ENCODE measurements at regions not wholly inside any gene's neighbourhood (a gene's known extent, or its start where the extent isn't known, plus 50 kb on each side); places are given as distances from the start of the nearest gene placed in this dataset.

GRCh38 chr14:87102811-87103378 is 890.1 kb downstream of the GALC start:
- Histone ChIP-seq H3K9ac (ENCODE audit: low read depth, low read length) (no peak overlapping the region), H3K4me1 (ENCODE audit: insufficient read depth, low read length) (peaks cover 8% of the 10 kb centered on the region), H3K36me3 (ENCODE audit: insufficient read depth, low read length) (no peaks in the 10 kb centered on the region), H3K9me3 (ENCODE audit: control insufficient read depth, insufficient read depth, low read length) (no peaks in the 10 kb centered on the region)

- Histone ChIP-seq H3K9me3 (ENCODE audit: control insufficient read depth, insufficient read depth, low read length) (no peaks in the 10 kb centered on the region), H3K36me3 (ENCODE audit: insufficient read depth, low read length) (no peaks in the 10 kb centered on the region), H3K4me1 (ENCODE audit: insufficient read depth, low read length) (no peaks in the 10 kb centered on the region), H3K9ac (ENCODE audit: low read depth, low read length) (no peak overlapping the region)
Observed at GRCh38 chr14:87097015-87097414, 896.0 kb downstream of the GALC start.

- H3K4me1 ChIP-seq (ENCODE audit: insufficient read depth, low read length): no peaks in the 10 kb centered on the region
- no peaks in the 10 kb centered on the region for H3K36me3 ChIP-seq (ENCODE audit: insufficient read depth, low read length)
- H3K9ac ChIP-seq (ENCODE audit: low read depth, low read length): no peak overlapping the region
- H3K9me3 ChIP-seq (ENCODE audit: control insufficient read depth, insufficient read depth, low read length): no peaks in the 10 kb centered on the region
Observed at GRCh38 chr14:87094913-87095312, 898.1 kb downstream of the GALC start.

GRCh38 chr14:87088588-87088987 is 904.4 kb downstream of the GALC start:
- H3K36me3 ChIP-seq (ENCODE audit: insufficient read depth, low read length): no peaks in the 10 kb centered on the region
- H3K9me3 ChIP-seq (ENCODE audit: control insufficient read depth, insufficient read depth, low read length): no peaks in the 10 kb centered on the region
- H3K4me1 ChIP-seq (ENCODE audit: insufficient read depth, low read length): peaks cover 8% of the 10 kb centered on the region; the same call in 1 of the 2 replicates
- no peak overlapping the region for H3K9ac ChIP-seq (ENCODE audit: low read depth, low read length)

GRCh38 chr14:87087881-87088280 is 905.1 kb downstream of the GALC start:
- no peak overlapping the region for H3K9ac ChIP-seq (ENCODE audit: low read depth, low read length)
- no peaks in the 10 kb centered on the region for H3K9me3 ChIP-seq (ENCODE audit: control insufficient read depth, insufficient read depth, low read length)
- H3K36me3 ChIP-seq (ENCODE audit: insufficient read depth, low read length): no peaks in the 10 kb centered on the region
- H3K4me1 ChIP-seq (ENCODE audit: insufficient read depth, low read length): peaks cover 8% of the 10 kb centered on the region; the same call in 1 of the 2 replicates

GRCh38 chr14:87084908-87085307 is 908.1 kb downstream of the GALC start:
- H3K4me1 ChIP-seq (ENCODE audit: insufficient read depth, low read length): peaks cover 8% of the 10 kb centered on the region; the same call in 1 of the 2 replicates
- no peaks in the 10 kb centered on the region for H3K36me3 ChIP-seq (ENCODE audit: insufficient read depth, low read length)
- no peaks in the 10 kb centered on the region for H3K9me3 ChIP-seq (ENCODE audit: control insufficient read depth, insufficient read depth, low read length)
- no peak overlapping the region for H3K9ac ChIP-seq (ENCODE audit: low read depth, low read length)

GRCh38 chr14:87082917-87083316 is 910.1 kb downstream of the GALC start:
- H3K4me1 ChIP-seq (ENCODE audit: insufficient read depth, low read length): peaks cover 8% of the 10 kb centered on the region; the same call in 1 of the 2 replicates
- no peaks in the 10 kb centered on the region for H3K9me3 ChIP-seq (ENCODE audit: control insufficient read depth, insufficient read depth, low read length)
- H3K9ac ChIP-seq (ENCODE audit: low read depth, low read length): no peak overlapping the region
- no peaks in the 10 kb centered on the region for H3K36me3 ChIP-seq (ENCODE audit: insufficient read depth, low read length)

GRCh38 chr14:87081004-87081403 is 912.0 kb downstream of the GALC start:
- Histone ChIP-seq H3K4me1 (ENCODE audit: insufficient read depth, low read length) (no peaks in the 10 kb centered on the region), H3K9ac (ENCODE audit: low read depth, low read length) (no peak overlapping the region), H3K9me3 (ENCODE audit: control insufficient read depth, insufficient read depth, low read length) (no peaks in the 10 kb centered on the region), H3K36me3 (ENCODE audit: insufficient read depth, low read length) (no peaks in the 10 kb centered on the region)

- Histone ChIP-seq H3K9me3 (ENCODE audit: control insufficient read depth, insufficient read depth, low read length) (no peaks in the 10 kb centered on the region), H3K4me1 (ENCODE audit: insufficient read depth, low read length) (no peaks in the 10 kb centered on the region), H3K9ac (ENCODE audit: low read depth, low read length) (no peak overlapping the region), H3K36me3 (ENCODE audit: insufficient read depth, low read length) (no peaks in the 10 kb centered on the region)
Observed at GRCh38 chr14:87080146-87080545, 912.8 kb downstream of the GALC start.

- no peak overlapping the region for H3K9ac ChIP-seq (ENCODE audit: low read depth, low read length)
- no peaks in the 10 kb centered on the region for H3K9me3 ChIP-seq (ENCODE audit: control insufficient read depth, insufficient read depth, low read length)
- H3K4me1 ChIP-seq (ENCODE audit: insufficient read depth, low read length): no peaks in the 10 kb centered on the region
- no peaks in the 10 kb centered on the region for H3K36me3 ChIP-seq (ENCODE audit: insufficient read depth, low read length)
Observed at GRCh38 chr14:87079416-87079815, 913.6 kb downstream of the GALC start.

GRCh38 chr14:87076922-87077321 is 916.1 kb downstream of the GALC start:
- Histone ChIP-seq H3K4me1 (ENCODE audit: insufficient read depth, low read length) (no peaks in the 10 kb centered on the region), H3K9ac (ENCODE audit: low read depth, low read length) (no peak overlapping the region), H3K9me3 (ENCODE audit: control insufficient read depth, insufficient read depth, low read length) (no peaks in the 10 kb centered on the region), H3K36me3 (ENCODE audit: insufficient read depth, low read length) (no peaks in the 10 kb centered on the region)

GRCh38 chr14:87076146-87076545 is 916.8 kb downstream of the GALC start:
- no peak overlapping the region for H3K9ac ChIP-seq (ENCODE audit: low read depth, low read length)
- H3K36me3 ChIP-seq (ENCODE audit: insufficient read depth, low read length): no peaks in the 10 kb centered on the region
- no peaks in the 10 kb centered on the region for H3K9me3 ChIP-seq (ENCODE audit: control insufficient read depth, insufficient read depth, low read length)
- H3K4me1 ChIP-seq (ENCODE audit: insufficient read depth, low read length): no peaks in the 10 kb centered on the region

GRCh38 chr14:87073880-87074570 is 919.0 kb downstream of the GALC start:
- Histone ChIP-seq H3K9me3 (ENCODE audit: control insufficient read depth, insufficient read depth, low read length) (no peaks in the 10 kb centered on the region), H3K9ac (ENCODE audit: low read depth, low read length) (no peak overlapping the region), H3K4me1 (ENCODE audit: insufficient read depth, low read length) (no peaks in the 10 kb centered on the region), H3K36me3 (ENCODE audit: insufficient read depth, low read length) (no peaks in the 10 kb centered on the region)

GRCh38 chr14:87067591-87067990 is 925.4 kb downstream of the GALC start:
- H3K9me3 ChIP-seq (ENCODE audit: control insufficient read depth, insufficient read depth, low read length): no peaks in the 10 kb centered on the region
- no peaks in the 10 kb centered on the region for H3K36me3 ChIP-seq (ENCODE audit: insufficient read depth, low read length)
- H3K9ac ChIP-seq (ENCODE audit: low read depth, low read length): no peak overlapping the region
- H3K4me1 ChIP-seq (ENCODE audit: insufficient read depth, low read length): no peaks in the 10 kb centered on the region

GRCh38 chr14:87067061-87067460 is 925.9 kb downstream of the GALC start:
- no peaks in the 10 kb centered on the region for H3K4me1 ChIP-seq (ENCODE audit: insufficient read depth, low read length)
- no peak overlapping the region for H3K9ac ChIP-seq (ENCODE audit: low read depth, low read length)

More at GRCh38 chr14:87067061-87067460, 925.9 kb downstream of the GALC start:
- Histone ChIP-seq H3K9me3 (ENCODE audit: control insufficient read depth, insufficient read depth, low read length) (no peaks in the 10 kb centered on the region), H3K36me3 (ENCODE audit: insufficient read depth, low read length) (no peaks in the 10 kb centered on the region)

Data from ES-I3 (cell line).